ENCODE measurements at regions not wholly inside any gene's neighbourhood (a gene's known extent, or its start where the extent isn't known, plus 50 kb on each side); places are given as distances from the start of the nearest gene placed in this dataset.

- TF ChIP-seq, protein P1, sequence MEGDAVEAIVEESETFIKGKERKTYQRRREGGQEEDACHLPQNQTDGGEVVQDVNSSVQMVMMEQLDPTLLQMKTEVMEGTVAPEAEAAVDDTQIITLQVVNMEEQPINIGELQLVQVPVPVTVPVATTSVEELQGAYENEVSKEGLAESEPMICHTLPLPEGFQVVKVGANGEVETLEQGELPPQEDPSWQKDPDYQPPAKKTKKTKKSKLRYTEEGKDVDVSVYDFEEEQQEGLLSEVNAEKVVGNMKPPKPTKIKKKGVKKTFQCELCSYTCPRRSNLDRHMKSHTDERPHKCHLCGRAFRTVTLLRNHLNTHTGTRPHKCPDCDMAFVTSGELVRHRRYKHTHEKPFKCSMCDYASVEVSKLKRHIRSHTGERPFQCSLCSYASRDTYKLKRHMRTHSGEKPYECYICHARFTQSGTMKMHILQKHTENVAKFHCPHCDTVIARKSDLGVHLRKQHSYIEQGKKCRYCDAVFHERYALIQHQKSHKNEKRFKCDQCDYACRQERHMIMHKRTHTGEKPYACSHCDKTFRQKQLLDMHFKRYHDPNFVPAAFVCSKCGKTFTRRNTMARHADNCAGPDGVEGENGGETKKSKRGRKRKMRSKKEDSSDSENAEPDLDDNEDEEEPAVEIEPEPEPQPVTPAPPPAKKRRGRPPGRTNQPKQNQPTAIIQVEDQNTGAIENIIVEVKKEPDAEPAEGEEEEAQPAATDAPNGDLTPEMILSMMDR (IDR thresholded peaks at IDR 0.05), result no peak
- TF ChIP-seq POLR2A (IDR thresholded peaks at IDR 0.05), result no peak
Observed at GRCh38 chr1:55280731-55281130, 65.6 kb upstream of the USP24 start.
